OCI-LY1 (cell line): ENCODE measurements at regions not wholly inside any gene's neighbourhood (a gene's known extent, or its start where the extent isn't known, plus 50 kb on each side); places are given as distances from the start of the nearest gene placed in this dataset.

ENCODE experiments used
- EZH2 ChIP-seq: fragments of 200-600 bp; sonication (generic), shearing (Covaris generic); IDR thresholded peaks from 2 replicates; pipeline ENCODE4 v1.8.0; 2017; ENCODE audit warnings: borderline replicate concordance, mixed run types, mild to moderate bottlenecking, antibody characterized with exemption, low read length, moderate library complexity, mixed read lengths
- TF ChIP-seq, protein P1 (sequence below): fragments of 200-600 bp; sonication (generic), shearing (Covaris generic); IDR thresholded peaks from 2 replicates; pipeline ENCODE4 v1.5.1; 2017; ENCODE audit warnings: mild to moderate bottlenecking, antibody characterized with exemption, low read length, moderate library complexity, mixed read lengths

DNA sequence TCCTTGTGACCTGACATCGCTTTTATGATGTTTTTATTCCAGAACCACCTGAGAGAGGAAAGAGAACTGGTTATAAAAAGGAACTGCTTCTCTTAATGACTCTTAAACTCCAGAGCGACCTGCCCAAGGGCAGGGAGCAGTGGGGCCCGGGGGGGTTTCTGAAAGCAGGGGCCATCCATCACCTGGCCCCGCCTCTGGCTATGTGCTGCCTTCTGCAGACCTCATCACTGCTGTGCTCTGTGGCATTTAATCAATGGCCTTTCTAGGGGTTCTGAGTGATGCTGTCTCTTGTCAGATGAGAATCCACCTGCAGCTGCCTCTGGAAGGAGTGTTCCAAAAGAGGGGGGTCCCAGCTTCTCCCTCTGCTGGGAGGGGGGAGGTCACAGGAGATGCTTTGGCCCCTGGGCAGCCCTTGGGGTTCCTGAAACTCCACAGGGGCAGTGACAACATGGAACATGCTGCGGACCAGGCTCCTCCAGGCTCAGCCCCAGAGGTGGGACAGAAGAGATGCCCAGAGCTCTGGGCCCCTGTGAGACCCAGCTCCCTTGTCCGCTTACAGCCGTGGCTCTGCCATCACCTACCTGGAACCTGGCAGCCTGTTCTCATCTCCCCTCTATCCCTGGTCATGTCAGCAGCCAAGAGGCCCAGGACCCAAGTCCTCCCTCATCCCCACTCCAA is 177.1 kb upstream of the SULF2 start:
- TF ChIP-seq, protein P1, sequence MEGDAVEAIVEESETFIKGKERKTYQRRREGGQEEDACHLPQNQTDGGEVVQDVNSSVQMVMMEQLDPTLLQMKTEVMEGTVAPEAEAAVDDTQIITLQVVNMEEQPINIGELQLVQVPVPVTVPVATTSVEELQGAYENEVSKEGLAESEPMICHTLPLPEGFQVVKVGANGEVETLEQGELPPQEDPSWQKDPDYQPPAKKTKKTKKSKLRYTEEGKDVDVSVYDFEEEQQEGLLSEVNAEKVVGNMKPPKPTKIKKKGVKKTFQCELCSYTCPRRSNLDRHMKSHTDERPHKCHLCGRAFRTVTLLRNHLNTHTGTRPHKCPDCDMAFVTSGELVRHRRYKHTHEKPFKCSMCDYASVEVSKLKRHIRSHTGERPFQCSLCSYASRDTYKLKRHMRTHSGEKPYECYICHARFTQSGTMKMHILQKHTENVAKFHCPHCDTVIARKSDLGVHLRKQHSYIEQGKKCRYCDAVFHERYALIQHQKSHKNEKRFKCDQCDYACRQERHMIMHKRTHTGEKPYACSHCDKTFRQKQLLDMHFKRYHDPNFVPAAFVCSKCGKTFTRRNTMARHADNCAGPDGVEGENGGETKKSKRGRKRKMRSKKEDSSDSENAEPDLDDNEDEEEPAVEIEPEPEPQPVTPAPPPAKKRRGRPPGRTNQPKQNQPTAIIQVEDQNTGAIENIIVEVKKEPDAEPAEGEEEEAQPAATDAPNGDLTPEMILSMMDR: no peak
- no peak for TF ChIP-seq EZH2
